Glutamatergic neuron (in vitro differentiated cells): ENCODE measurements at regions not wholly inside any gene's neighbourhood (a gene's known extent, or its start where the extent isn't known, plus 50 kb on each side); places are given as distances from the start of the nearest gene placed in this dataset.

Experiments
- DNase-seq: peaks from one replicate; pipeline ENCODE4 v3.0.0; 2022
- H3K27ac Mint-ChIP-seq: one replicate; pipeline ENCODE4 v1.8.0; 2020; ENCODE audit warnings: mild to moderate bottlenecking, mixed read lengths, inconsistent platforms; ENCODE audit not compliant: unreplicated experiment
- H3K27me3 Mint-ChIP-seq: one replicate; pipeline ENCODE4 v1.8.0; 2020; ENCODE audit warnings: mild to moderate bottlenecking, moderate library complexity, mixed read lengths, inconsistent platforms; ENCODE audit not compliant: unreplicated experiment
- H3K36me3 Mint-ChIP-seq: one replicate; pipeline ENCODE4 v1.8.0; 2020; ENCODE audit warnings: mild to moderate bottlenecking, mixed read lengths, inconsistent platforms; ENCODE audit not compliant: unreplicated experiment
- H3K4me1 Mint-ChIP-seq: one replicate; pipeline ENCODE4 v1.8.0; 2020; ENCODE audit warnings: mild to moderate bottlenecking, low read depth, mixed read lengths, inconsistent platforms; ENCODE audit not compliant: unreplicated experiment
- H3K4me3 Mint-ChIP-seq: one replicate; pipeline ENCODE4 v1.8.0; 2020; ENCODE audit warnings: mild to moderate bottlenecking, mixed read lengths, inconsistent platforms; ENCODE audit not compliant: unreplicated experiment
- H3K9me3 Mint-ChIP-seq: one replicate; pipeline ENCODE4 v1.8.0; 2020; ENCODE audit warnings: mild to moderate bottlenecking, moderate library complexity, mixed read lengths, inconsistent platforms; ENCODE audit not compliant: unreplicated experiment
- TF ChIP-seq, protein P1 (sequence below): fragments of 200-600 bp; sonication (generic); IDR thresholded peaks from one replicate; pipeline ENCODE4 v1.5.0; 2021; ENCODE audit not compliant: partially characterized antibody, unreplicated experiment

DNA sequence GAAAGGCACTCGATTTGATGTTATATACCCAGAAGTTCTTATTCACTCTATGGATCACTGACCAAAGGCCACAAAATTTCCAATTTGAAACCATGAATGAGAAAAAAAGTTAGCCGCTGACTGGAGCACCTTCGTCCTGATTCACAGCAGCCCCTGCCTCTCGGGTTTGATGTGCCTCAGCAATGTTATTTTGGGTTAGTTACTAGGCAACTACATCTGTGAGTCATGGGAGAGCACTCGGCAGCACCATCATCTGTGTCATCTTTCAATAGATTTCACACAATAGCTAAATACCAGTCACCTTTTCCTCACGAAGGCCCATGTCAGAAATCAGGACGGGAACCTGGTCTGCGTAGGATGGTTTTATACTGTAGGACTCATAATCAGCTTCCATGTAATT is 269.2 kb downstream of the ZBBX start:
- H3K27me3 Mint-ChIP-seq = no peaks in the 10 kb centered on the region
- TF ChIP-seq, protein P1, sequence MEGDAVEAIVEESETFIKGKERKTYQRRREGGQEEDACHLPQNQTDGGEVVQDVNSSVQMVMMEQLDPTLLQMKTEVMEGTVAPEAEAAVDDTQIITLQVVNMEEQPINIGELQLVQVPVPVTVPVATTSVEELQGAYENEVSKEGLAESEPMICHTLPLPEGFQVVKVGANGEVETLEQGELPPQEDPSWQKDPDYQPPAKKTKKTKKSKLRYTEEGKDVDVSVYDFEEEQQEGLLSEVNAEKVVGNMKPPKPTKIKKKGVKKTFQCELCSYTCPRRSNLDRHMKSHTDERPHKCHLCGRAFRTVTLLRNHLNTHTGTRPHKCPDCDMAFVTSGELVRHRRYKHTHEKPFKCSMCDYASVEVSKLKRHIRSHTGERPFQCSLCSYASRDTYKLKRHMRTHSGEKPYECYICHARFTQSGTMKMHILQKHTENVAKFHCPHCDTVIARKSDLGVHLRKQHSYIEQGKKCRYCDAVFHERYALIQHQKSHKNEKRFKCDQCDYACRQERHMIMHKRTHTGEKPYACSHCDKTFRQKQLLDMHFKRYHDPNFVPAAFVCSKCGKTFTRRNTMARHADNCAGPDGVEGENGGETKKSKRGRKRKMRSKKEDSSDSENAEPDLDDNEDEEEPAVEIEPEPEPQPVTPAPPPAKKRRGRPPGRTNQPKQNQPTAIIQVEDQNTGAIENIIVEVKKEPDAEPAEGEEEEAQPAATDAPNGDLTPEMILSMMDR = no peak
- no peaks in the 10 kb centered on the region for H3K4me1 Mint-ChIP-seq
- no peaks in the 10 kb centered on the region for H3K36me3 Mint-ChIP-seq
- H3K4me3 Mint-ChIP-seq = no peak overlapping the region
- no peak for DNase-seq
- no peak overlapping the region for H3K27ac Mint-ChIP-seq
- peaks cover 3% of the 10 kb centered on the region for H3K9me3 Mint-ChIP-seq

DNA sequence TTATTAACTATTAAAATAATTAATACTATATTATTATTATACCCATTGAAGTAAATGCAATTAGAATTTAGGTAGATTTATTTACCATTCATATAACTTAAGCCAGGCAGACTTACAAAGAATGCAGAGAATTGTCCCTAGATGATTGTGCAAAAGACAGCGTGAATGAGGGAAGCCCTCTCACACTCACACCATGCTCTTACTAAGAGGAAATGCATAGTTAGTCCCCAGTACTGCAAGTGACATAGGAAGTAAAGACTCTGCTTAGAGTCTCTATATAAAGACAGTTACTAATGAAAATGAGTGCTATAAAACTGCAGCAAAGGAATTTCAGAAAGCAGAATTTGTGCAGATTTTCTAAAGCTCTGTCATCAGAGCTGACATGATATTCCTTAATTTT is 270.4 kb downstream of the ZBBX start:
- Mint-ChIP-seq H3K9me3 (peaks cover 1% of the 10 kb centered on the region), H3K36me3 (no peaks in the 10 kb centered on the region), H3K4me3 (no peak overlapping the region), H3K4me1 (no peaks in the 10 kb centered on the region), H3K27ac (no peak overlapping the region), H3K27me3 (no peaks in the 10 kb centered on the region)
- DNase-seq = no peak
- TF ChIP-seq, protein P1 = no peak

DNA sequence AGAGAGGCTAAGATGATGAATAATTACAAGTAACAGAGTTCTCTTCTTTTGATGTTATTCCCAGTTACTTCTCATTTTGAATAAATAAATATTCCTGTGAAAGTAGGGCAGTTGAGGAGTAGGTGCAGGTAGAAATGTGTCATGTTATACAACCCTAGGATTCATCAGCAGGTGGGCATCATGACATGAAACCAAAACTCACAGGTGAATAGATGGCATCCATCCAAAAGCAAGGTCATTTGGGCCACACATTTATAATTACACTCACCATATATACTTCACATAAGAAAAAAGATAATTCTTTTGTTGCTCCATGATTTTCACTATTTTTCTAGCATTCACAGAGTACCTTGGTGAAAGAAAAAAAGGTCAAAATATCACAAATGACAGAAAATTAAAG is 273.6 kb downstream of the ZBBX start:
- no peak overlapping the region for H3K27ac Mint-ChIP-seq
- TF ChIP-seq, protein P1 = no peak
- H3K27me3 Mint-ChIP-seq = no peaks in the 10 kb centered on the region
- no peaks in the 10 kb centered on the region for H3K9me3 Mint-ChIP-seq
- no peaks in the 10 kb centered on the region for H3K36me3 Mint-ChIP-seq
- DNase-seq = no peak
- H3K4me3 Mint-ChIP-seq = no peak overlapping the region
- H3K4me1 Mint-ChIP-seq = no peaks in the 10 kb centered on the region

DNA sequence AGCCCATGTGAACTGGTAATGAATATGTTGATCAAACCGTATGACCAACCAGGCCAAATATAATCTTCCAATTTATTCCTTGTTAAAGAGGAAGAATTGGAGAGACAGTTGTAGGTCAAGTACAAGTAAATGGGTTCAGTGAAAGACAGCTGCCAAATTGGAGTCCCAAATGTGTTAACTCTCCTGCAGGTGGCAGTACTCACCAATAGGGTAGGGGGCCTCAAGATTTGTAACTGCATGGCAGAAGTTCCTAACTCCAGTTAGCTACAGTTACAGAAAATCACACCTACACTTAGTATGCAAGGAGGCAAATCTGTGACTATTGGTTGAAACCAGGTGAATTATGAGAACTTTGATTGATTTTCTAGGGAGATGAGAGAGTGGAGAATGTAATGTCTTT is 278.0 kb downstream of the ZBBX start:
- DNase-seq = no peak
- H3K4me3 Mint-ChIP-seq = no peak overlapping the region
- no peaks in the 10 kb centered on the region for H3K36me3 Mint-ChIP-seq
- TF ChIP-seq, protein P1 = peak; percentile 37
- peaks cover 1% of the 10 kb centered on the region for H3K9me3 Mint-ChIP-seq
- no peak overlapping the region for H3K27ac Mint-ChIP-seq
- H3K27me3 Mint-ChIP-seq = no peaks in the 10 kb centered on the region
- no peaks in the 10 kb centered on the region for H3K4me1 Mint-ChIP-seq

DNA sequence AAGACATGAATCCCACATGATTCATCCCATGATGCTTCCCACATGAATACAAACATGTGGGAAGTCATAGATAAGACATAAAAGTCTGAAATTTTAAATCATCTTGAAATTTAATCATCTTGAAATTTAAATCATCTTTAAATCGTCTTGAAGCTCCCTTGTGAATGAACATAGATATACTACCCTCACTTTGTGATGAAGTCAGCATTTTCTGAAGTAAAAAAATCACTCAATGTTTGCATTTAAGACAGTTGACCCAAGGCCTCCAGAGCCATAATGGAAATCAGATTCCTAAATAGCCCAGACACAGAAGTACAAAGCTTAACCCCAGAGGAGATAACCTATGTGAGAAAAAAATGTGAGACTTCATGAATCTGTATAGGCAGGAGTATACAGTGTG is 279.4 kb downstream of the ZBBX start:
- Mint-ChIP-seq H3K36me3 (no peaks in the 10 kb centered on the region), H3K9me3 (peaks cover 1% of the 10 kb centered on the region), H3K4me1 (no peaks in the 10 kb centered on the region), H3K27ac (no peak overlapping the region), H3K27me3 (no peaks in the 10 kb centered on the region), H3K4me3 (no peak overlapping the region)
- no peak for DNase-seq
- TF ChIP-seq, protein P1 = no peak
